Duodenal mucosa (tissue), 2 donors: ENCODE measurements at regions not wholly inside any gene's neighbourhood (a gene's known extent, or its start where the extent isn't known, plus 50 kb on each side); places are given as distances from the start of the nearest gene placed in this dataset.

Experiments
- H3K27ac ChIP-seq: one replicate; pipeline ENCODE4 v1.7.0; 2013; ENCODE audit warnings: low read depth, low read length
- H3K27me3 ChIP-seq, 2 donors: one replicate each; pipeline ENCODE4 v1.7.0; 2013; ENCODE audit warnings: low read length in 2 of 2, control low read depth in 1 of 2; ENCODE audit not compliant: insufficient read depth in 2 of 2, control insufficient read depth in 1 of 2
- H3K36me3 ChIP-seq, 2 donors: one replicate each; pipeline ENCODE4 v1.7.0; 2013; ENCODE audit warnings: low read length in 2 of 2, control low read depth in 1 of 2; ENCODE audit not compliant: insufficient read depth in 2 of 2, control insufficient read depth in 1 of 2
- H3K4me1 ChIP-seq, 2 donors: one replicate each; pipeline ENCODE4 v1.7.0; 2013; ENCODE audit warnings: low read length in 2 of 2, control low read depth in 1 of 2; ENCODE audit not compliant: insufficient read depth in 2 of 2, control insufficient read depth in 1 of 2
- H3K4me3 ChIP-seq, 2 donors: one replicate each; pipeline ENCODE4 v1.7.0; 2013; ENCODE audit warnings: low read length in 2 of 2, low read depth in 1 of 2
- H3K9ac ChIP-seq, 2 donors: one replicate each; pipeline ENCODE4 v1.7.0; 2013; ENCODE audit warnings: low read length in 2 of 2, low read depth in 1 of 2
- H3K9me3 ChIP-seq, 2 donors: one replicate each; pipeline ENCODE4 v1.7.0; 2013; ENCODE audit warnings: low read length in 2 of 2, control low read depth in 1 of 2; ENCODE audit not compliant: control insufficient read depth in 1 of 2

DNA sequence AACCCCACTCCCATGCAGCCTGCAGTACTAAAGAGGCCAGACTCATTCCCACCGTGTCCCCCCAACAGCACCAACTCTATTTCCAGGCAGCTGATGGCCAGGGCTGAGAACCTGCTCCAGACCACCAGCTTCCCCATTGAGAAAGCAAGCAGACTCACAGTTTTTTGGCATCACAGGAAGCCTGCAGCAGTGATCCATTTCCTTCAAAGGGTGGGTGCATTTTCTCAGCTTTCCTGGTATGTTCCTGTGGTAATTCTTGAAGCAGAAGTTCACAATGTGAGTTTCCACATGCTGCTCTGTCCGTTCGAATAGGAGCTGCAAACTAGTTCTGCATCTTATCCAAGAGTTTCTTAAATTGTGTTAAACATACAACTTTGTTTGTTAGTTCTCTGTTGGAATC lies 1249.6 kb upstream of the FAM98A start:
- peaks cover 6 to 9% of the 10 kb centered on the region in 2 donors for H3K9me3 ChIP-seq
- no peak overlapping the region for H3K4me3 ChIP-seq
- no peak overlapping the region for H3K27ac ChIP-seq
- no peaks in the 10 kb centered on the region for H3K36me3 ChIP-seq
- H3K27me3 ChIP-seq, result no peaks in the 10 kb centered on the region
- H3K4me1 ChIP-seq, result no peaks in the 10 kb centered on the region
- no peak overlapping the region for H3K9ac ChIP-seq

DNA sequence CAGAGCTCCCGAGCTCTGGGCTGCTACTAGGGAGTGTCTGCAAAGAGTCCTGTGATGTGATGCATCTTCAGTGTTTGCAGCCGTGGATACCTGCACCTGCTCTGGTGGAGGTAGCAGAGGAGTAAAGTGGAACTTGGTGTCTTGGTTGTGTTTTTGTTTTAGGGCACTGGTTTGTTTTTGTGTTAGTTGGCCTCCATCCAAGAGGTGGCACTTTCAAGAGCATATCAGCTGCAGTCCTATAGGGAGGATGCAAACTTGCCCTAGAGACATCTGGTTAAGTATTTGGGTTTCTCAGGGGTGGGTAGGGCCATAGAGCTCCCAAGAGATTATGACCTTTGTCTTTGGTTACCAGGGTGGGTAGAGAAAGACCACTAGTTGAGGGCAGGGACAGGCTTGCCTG lies 1249.0 kb upstream of the FAM98A start:
- H3K9me3 ChIP-seq, result peaks cover 4 to 9% of the 10 kb centered on the region in 2 donors
- H3K27me3 ChIP-seq, result no peaks in the 10 kb centered on the region
- no peak overlapping the region for H3K9ac ChIP-seq
- H3K4me1 ChIP-seq, result no peaks in the 10 kb centered on the region
- no peak overlapping the region for H3K4me3 ChIP-seq
- no peak overlapping the region for H3K27ac ChIP-seq
- no peaks in the 10 kb centered on the region for H3K36me3 ChIP-seq

DNA sequence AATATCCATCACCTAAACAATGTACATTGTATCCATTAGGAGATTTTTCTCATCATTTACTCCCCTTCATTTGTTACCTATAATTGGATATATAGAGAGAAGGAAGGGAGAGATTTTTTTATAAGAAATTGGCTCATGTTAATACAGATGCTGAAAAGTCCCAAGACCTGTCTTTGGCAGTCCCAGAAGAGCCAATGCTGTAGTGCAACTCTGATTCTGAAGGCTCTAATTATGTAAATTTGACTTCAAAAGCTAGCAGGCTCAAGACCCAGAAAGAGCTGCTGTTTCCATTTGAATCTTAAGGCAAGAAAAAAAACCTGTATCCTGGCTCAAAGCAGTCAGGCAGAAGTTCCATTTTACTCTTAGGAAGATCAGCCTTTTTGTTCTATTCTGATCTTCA lies 1245.5 kb upstream of the FAM98A start:
- Histone ChIP-seq H3K27me3 (no peaks in the 10 kb centered on the region), H3K4me1 (no peaks in the 10 kb centered on the region), H3K4me3 (no peak overlapping the region), H3K36me3 (no peaks in the 10 kb centered on the region), H3K9ac (no peak overlapping the region), H3K27ac (no peak overlapping the region), H3K9me3 (peaks cover 4 to 8% of the 10 kb centered on the region in 2 donors)

DNA sequence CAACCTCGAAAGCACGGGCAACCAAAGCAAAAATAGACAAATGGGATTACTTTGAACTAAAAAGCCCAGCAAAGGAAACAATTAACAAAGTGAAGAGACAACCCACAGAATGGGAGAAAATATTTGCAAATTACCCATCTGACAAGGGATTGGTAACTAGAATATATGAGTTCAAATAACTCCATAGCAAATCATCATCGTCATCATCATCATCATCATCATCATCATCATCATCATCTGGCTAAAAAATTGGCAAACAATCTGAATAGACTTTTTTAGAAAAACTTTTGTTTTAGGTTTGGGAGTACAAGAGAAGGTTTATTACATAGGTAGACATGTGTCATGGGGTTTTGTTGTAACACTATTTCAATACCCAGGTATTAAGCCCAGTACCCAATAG lies 1239.3 kb upstream of the FAM98A start:
- H3K4me3 ChIP-seq, result no peak overlapping the region
- peaks cover 6 to 11% of the 10 kb centered on the region in 2 donors for H3K9me3 ChIP-seq
- no peak overlapping the region for H3K27ac ChIP-seq
- no peaks in the 10 kb centered on the region for H3K27me3 ChIP-seq
- no peaks in the 10 kb centered on the region for H3K4me1 ChIP-seq
- H3K9ac ChIP-seq, result no peak overlapping the region
- H3K36me3 ChIP-seq, result no peaks in the 10 kb centered on the region

DNA sequence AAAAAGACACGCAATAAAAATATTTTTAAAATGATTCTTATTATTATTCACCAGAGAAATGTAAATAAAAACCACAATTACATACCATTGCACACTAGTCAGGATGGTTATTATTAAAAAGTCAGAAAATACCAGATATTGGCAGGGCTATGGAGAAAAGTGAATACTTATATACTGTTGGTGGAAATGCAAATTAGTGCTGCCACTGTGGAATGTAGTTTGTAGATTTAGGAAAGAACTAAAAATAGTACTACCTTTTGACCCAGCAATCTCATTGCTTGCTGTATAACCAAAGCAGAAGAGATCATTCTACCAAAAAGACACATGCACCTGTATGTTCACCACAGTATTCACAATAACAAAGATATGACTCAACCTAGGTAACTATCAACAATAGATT lies 1237.3 kb upstream of the FAM98A start:
- H3K4me3 ChIP-seq, result no peak overlapping the region
- H3K4me1 ChIP-seq, result no peaks in the 10 kb centered on the region
- no peaks in the 10 kb centered on the region for H3K27me3 ChIP-seq
- H3K36me3 ChIP-seq, result no peaks in the 10 kb centered on the region
- no peak overlapping the region for H3K27ac ChIP-seq
- H3K9me3 ChIP-seq, result peaks cover 6 to 11% of the 10 kb centered on the region in 2 donors
- no peak overlapping the region for H3K9ac ChIP-seq

DNA sequence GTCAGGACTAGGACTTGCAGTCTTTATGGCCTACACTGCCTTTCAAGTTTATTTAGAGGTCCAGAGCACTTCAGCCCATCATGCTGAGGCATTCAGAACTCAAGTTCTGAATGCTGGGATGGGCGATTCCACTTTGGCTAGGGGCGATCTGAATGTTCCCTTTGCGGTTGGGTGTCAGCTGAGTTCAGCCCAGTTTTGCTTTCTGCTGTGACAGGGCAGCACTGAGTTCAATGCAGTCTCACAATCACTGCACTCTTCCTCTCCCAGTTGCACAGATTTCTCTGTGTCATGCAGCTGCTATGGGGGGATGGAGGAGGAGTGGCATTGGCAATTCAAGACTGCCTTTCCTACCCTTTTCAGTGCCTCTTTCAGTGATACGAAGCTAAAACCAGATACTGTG lies 1232.0 kb upstream of the FAM98A start:
- Histone ChIP-seq H3K9me3 (peaks cover 6 to 8% of the 10 kb centered on the region in 2 donors), H3K4me3 (no peak overlapping the region), H3K27me3 (no peaks in the 10 kb centered on the region), H3K4me1 (no peaks in the 10 kb centered on the region), H3K27ac (no peak overlapping the region), H3K9ac (no peak overlapping the region), H3K36me3 (no peaks in the 10 kb centered on the region)

DNA sequence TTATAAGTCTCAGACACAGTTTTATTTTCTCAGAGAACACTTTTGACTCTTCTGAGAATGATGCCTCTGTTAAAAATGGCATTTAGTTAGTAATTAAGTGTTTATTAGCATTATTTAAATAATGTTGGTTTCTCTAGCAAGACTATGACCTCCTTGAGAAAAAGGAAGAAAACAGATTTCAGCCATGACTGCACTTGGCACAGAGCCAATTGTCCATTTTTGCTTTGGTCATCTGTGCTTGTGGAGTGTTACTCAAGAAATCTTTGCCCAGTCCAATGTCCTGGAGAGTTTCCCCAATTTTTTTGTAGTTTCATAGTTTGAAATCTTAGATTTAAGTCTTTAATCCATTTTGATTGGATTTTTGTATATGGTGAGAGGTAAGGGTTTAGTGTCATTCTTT lies 1229.4 kb upstream of the FAM98A start:
- Histone ChIP-seq H3K27ac (no peak overlapping the region), H3K9ac (no peak overlapping the region), H3K4me1 (no peaks in the 10 kb centered on the region), H3K9me3 (peaks cover 4 to 8% of the 10 kb centered on the region in 2 donors), H3K27me3 (no peaks in the 10 kb centered on the region), H3K36me3 (no peaks in the 10 kb centered on the region), H3K4me3 (no peak overlapping the region)

DNA sequence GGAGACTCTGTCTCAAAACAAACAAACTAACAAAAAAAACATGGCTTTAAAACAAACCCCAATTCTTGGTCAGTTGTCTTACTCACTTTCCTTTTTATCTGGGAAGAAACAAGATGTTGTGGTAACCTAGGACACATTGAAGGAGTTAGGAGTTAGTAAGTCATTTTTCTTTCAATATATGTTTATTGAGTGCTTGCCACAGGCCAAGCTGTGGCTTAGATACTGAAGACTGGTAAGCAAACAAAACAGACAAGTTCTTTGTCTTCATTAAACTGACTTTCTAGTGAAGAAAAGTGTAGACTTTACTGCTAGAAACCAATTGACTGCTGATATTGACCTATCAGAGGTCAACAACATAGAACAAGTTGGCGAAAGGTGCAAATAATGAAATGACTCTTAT lies 1228.3 kb upstream of the FAM98A start:
- Histone ChIP-seq H3K27me3 (no peaks in the 10 kb centered on the region), H3K4me1 (no peaks in the 10 kb centered on the region), H3K4me3 (no peak overlapping the region), H3K36me3 (no peaks in the 10 kb centered on the region), H3K27ac (no peak overlapping the region), H3K9me3 (peaks cover 4 to 8% of the 10 kb centered on the region in 2 donors), H3K9ac (no peak overlapping the region)

DNA sequence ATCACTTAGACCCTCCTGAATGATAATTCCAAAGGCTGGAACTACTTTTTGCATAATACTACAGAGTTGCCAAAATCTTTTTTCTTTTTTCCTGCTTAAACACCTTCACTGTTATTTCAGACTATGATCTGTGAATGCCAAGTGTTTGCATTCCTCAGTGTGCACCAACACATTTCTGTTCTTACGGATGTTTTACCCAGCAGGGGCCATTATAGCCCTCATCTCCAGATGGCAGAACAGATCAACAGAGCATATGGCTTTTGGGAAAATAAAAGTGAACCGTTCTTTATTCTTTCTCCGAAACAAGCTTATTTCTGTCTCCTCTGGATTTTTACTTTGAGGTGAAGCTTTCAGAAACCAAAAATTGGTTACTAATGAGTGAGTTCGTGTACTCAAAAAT lies 1226.6 kb upstream of the FAM98A start:
- H3K9ac ChIP-seq, result no peak overlapping the region
- peaks cover 4 to 8% of the 10 kb centered on the region in 2 donors for H3K9me3 ChIP-seq
- H3K4me3 ChIP-seq, result no peak overlapping the region
- H3K27me3 ChIP-seq, result no peaks in the 10 kb centered on the region
- no peaks in the 10 kb centered on the region for H3K36me3 ChIP-seq
- no peak overlapping the region for H3K27ac ChIP-seq
- no peaks in the 10 kb centered on the region for H3K4me1 ChIP-seq

DNA sequence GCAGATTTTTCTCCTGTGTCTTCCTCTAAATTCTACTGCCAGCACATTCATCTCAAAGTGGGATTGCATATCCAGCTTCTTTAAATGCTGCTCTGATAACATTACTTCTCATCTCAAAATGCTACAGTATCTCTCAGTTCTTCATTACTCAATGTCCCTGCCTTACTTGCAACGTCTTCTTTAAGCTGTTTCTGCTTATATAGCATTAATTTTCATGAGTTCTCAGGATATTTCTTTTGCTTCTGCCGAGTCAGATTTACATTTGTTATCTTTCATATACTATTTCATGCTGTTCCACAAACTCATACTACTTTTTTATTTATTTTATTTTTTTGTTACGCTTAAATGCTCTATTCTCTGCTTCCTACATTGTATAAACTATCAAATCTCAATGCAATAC lies 1223.5 kb upstream of the FAM98A start:
- Histone ChIP-seq H3K4me3 (no peak overlapping the region), H3K36me3 (no peaks in the 10 kb centered on the region), H3K4me1 (no peaks in the 10 kb centered on the region), H3K27ac (no peak overlapping the region), H3K27me3 (no peaks in the 10 kb centered on the region), H3K9ac (no peak overlapping the region), H3K9me3 (peaks cover 0 to 3% of the 10 kb centered on the region in 2 donors)
